K562 (cell line): ENCODE measurements at regions not wholly inside any gene's neighbourhood (a gene's known extent, or its start where the extent isn't known, plus 50 kb on each side); places are given as distances from the start of the nearest gene placed in this dataset.

Source experiments
- ATAC-seq: fragments of 200-7000 bp; cut with Tn5 transposase; 3 replicates; pipeline ENCODE4 v1.9.1; 2020; ENCODE audit warnings: moderate library complexity
- BruUV-seq: library from RNA; stranded (reverse); fragments of 400-500 nt; replicated peaks from 2 replicates; lab custom pipeline; 2021; lab: Mats Ljungman, UMichigan
- CTCF ChIA-PET: fragments of 300-600 bp; formaldehyde crosslinking; extraction: SDS; loops from one replicate; lab custom pipeline; 2021; ENCODE audit warnings: low intra/inter-chr PET ratio; lab: Yijun Ruan, JAX
- POLR2A ChIA-PET: fragments of 300-600, 350-650 bp; sonication (Branson Sonifier 250); formaldehyde crosslinking; extraction: SDS; loops from one replicate; lab custom pipeline; 2021; ENCODE audit warnings: antibody characterized with exemption, inconsistent platforms; lab: Yijun Ruan, JAX
- DNase-seq, 4 experiments: peaks; one replicate each; pipeline versions ENCODE4 v3.0.0 to v3.0.0-alpha.2; 2011 to 2018; ENCODE audit warnings: low spot score in 3 of 4, mixed read lengths in 3 of 4; ENCODE audit errors: extremely low read depth in 1 of 4
- FAIRE-seq: peaks from 2 replicates; lab custom pipeline; 2011; peaks lifted over from hg19 to GRCh38; lab: Jason Lieb, UNC
- H2AFZ ChIP-seq: 2 replicates; pipeline ENCODE4 v1.6.0; 2011; ENCODE audit warnings: low read depth, low read length, control low read depth, inconsistent platforms
- H3K27ac ChIP-seq: fragments of 200-600 bp; 3 replicates; pipeline ENCODE4 v1.8.0; 2011; ENCODE audit warnings: low read depth, mild to moderate bottlenecking, control low read depth, inconsistent platforms, low read length, moderate library complexity, mixed read lengths; ENCODE audit errors: extremely low read depth
- H3K27me3 ChIP-seq, 2 experiments: fragments of 300-600 bp in 1 of 2; 2 replicates in 1 of 2; 3 replicates in 1 of 2; pipeline versions ENCODE4 v1.6.0 to v1.8.0; 2011; ENCODE audit warnings: inconsistent platforms in 2 of 2, low read length in 2 of 2, mild to moderate bottlenecking in 1 of 2, mixed read lengths in 1 of 2, moderate library complexity in 1 of 2; ENCODE audit not compliant: control insufficient read depth in 2 of 2, insufficient read depth in 2 of 2
- H3K36me3 ChIP-seq: fragments of 300-600 bp; 3 replicates; pipeline ENCODE4 v1.8.0; 2011; ENCODE audit warnings: mild to moderate bottlenecking, low read length, inconsistent platforms; ENCODE audit not compliant: control insufficient read depth, insufficient read depth
- H3K4me1 ChIP-seq, 2 experiments: fragments of 200-600 bp in 1 of 2; replicated peaks in 1 of 2; 2 replicates in 1 of 2; 3 replicates in 1 of 2; pipeline versions ENCODE4 v1.5.1 to v1.8.0; 2011; ENCODE audit warnings: inconsistent platforms in 2 of 2, low read length in 2 of 2, mild to moderate bottlenecking in 1 of 2, mixed read lengths in 1 of 2, moderate library complexity in 1 of 2; ENCODE audit not compliant: control insufficient read depth in 2 of 2, insufficient read depth in 2 of 2
- H3K4me2 ChIP-seq: 2 replicates; pipeline ENCODE4 v1.6.1; 2011; ENCODE audit warnings: low read length, control low read depth, inconsistent platforms, mixed read lengths; ENCODE audit not compliant: insufficient read depth
- H3K4me3 ChIP-seq: fragments of 200-600 bp; sonication (generic), shearing (Covaris generic); 2 replicates; pipeline ENCODE4 v1.5.1; 2016; ENCODE audit warnings: control low read depth, inconsistent platforms
- H3K79me2 ChIP-seq: fragments of 200-600 bp; 3 replicates; pipeline ENCODE4 v1.8.0; 2011; ENCODE audit warnings: low read length, inconsistent platforms; ENCODE audit not compliant: control insufficient read depth, insufficient read depth
- H3K9ac ChIP-seq, 2 experiments: 2 replicates each; pipeline versions ENCODE4 v1.6.0 to v1.6.1; 2011; ENCODE audit warnings: low read depth in 2 of 2, low read length in 2 of 2, control low read depth in 1 of 2, inconsistent platforms in 1 of 2, mild to moderate bottlenecking in 1 of 2, mixed read lengths in 1 of 2; ENCODE audit not compliant: insufficient read depth in 1 of 2
- H3K9me1 ChIP-seq: one replicate; pipeline ENCODE4 v1.6.0; 2011; ENCODE audit warnings: inconsistent platforms, mild to moderate bottlenecking, low read length, moderate library complexity; ENCODE audit not compliant: control insufficient read depth, insufficient read depth
- H3K9me3 ChIP-seq: replicated peaks from 2 replicates; pipeline ENCODE4 v1.5.1; 2011; ENCODE audit warnings: low read depth, low read length, inconsistent platforms; ENCODE audit not compliant: control insufficient read depth, insufficient read depth
- H4K20me1 ChIP-seq: replicated peaks from 2 replicates; pipeline ENCODE4 v1.6.1; 2011; ENCODE audit warnings: low read length, inconsistent platforms, mixed read lengths; ENCODE audit not compliant: control insufficient read depth, insufficient read depth
- HDAC6 ChIP-seq: IDR thresholded peaks from 2 replicates; pipeline ENCODE4 v1.6.1; 2012; ENCODE audit warnings: low read depth, mild to moderate bottlenecking, control low read depth, inconsistent platforms, low read length, moderate library complexity
- KLF6 ChIP-seq: fragments of 250-450 bp; sonication (Bioruptor Pico); IDR thresholded peaks from 2 replicates; pipeline ENCODE4 v1.4.0; 2020; ENCODE audit warnings: mild to moderate bottlenecking, moderate library complexity, borderline replicate concordance
- MED1 ChIP-seq: sonication (generic); formaldehyde crosslinking; IDR thresholded peaks from 2 replicates; pipeline ENCODE4 v1.8.1; 2023; ENCODE audit warnings: missing genetic modification reagents, borderline replicate concordance
- POLR2A ChIP-seq: fragments of 450-650 bp; conservative IDR thresholded peaks from 2 replicates; pipeline ENCODE4 v1.6.1; 2016
- RBM17 ChIP-seq: fragments of 200-400 bp; formaldehyde crosslinking; IDR thresholded peaks from 2 replicates; pipeline ENCODE4 v1.6.1; 2017; ENCODE audit warnings: low read depth, mild to moderate bottlenecking, low read length, borderline replicate concordance
- SNRNP70 ChIP-seq: fragments of 200-400 bp; formaldehyde crosslinking; optimal IDR thresholded peaks from 2 replicates; pipeline ENCODE3; 2017; ENCODE audit warnings: low read depth, low read length
- SP2 ChIP-seq: IDR thresholded peaks from 2 replicates; pipeline ENCODE4 v1.6.1; 2011; ENCODE audit warnings: mild to moderate bottlenecking, low read depth, low read length, moderate library complexity; ENCODE audit not compliant: poor library complexity, severe bottlenecking; ENCODE audit errors: extremely low read depth
- WGBS: fragments of 100-300 bp; shearing (Covaris generic); methylation state at CpG from one replicate; pipeline ENCODE4 v1.1.6; 2016; ENCODE audit warnings: low coverage, mixed read lengths; ENCODE audit not compliant: insufficient coverage; ENCODE audit errors: missing lambda C conversion rate; 5-methylcytosine and 5-hydroxymethylcytosine counted together
- in situ Hi-C: fragments of 300-500 bp; cut with MboI; formaldehyde crosslinking; loops from 4 replicates; pipeline ENCODE4 v1.15.0; 2018; ENCODE audit warnings: inconsistent platforms, mixed read lengths
- intact Hi-C: fragments of 100-400 bp; cut with micrococcal nuclease; formaldehyde crosslinking; loops from 2 replicates; pipeline ENCODE4 v1.14.2; 2022
- TF ChIP-seq, protein P1 (sequence below), 2 experiments: fragments of 450-650 bp in 1 of 2; sonication (generic) in 1 of 2; formaldehyde crosslinking in 1 of 2; IDR thresholded peaks; 2 replicates each; pipeline versions ENCODE4 v1.7.1 to v1.9.0; 2016 to 2022; ENCODE audit warnings: inconsistent platforms in 1 of 2, mild to moderate bottlenecking in 1 of 2, missing genetic modification reagents in 1 of 2

DNA sequence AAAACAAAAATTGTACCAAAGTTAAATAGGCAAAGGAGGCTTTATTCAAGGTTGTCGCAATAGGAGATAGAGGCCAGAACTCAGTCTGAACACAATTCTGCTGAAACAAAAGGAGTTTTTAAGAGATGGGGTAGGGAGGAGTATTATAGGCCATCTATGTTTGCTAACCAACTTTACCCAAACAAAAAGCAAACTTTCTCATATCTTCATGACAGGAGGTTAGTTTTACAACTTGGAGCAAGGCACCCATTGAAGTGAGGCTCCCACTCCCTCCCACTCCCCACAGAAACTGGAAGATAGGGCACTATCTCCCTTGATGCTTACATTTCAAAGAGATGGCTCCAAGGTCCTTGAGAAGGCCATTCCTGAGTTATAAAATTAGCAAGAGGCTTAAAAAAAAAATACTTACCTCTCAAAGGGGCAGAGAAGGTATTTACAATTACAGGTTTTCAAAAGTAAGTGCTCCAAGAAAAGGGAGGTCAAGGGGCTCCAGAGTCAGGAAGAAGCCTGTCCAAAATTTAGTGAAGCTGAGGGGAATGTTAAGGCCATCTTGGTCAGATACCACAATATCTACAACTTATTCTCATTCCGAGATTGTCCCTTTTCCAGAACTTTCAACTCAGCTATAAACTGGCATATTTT lies 84.4 kb upstream of the DHRS4 start:
- WGBS, result 0% methylated on average over 2 of the region's 2 CpGs

More for the DNA sequence above, 84.4 kb upstream of the DHRS4 start:
- intact Hi-C loops (no loop called here), in situ Hi-C loops (no loop called here)
- CTCF ChIA-PET, result no interaction called here
- Histone ChIP-seq H3K27ac (no peak overlapping the region), H3K79me2 (no peaks in the 10 kb centered on the region), H3K9me3 (no peaks in the 10 kb centered on the region), H3K4me1 (no peaks in the 10 kb centered on the region), H3K9ac (no peak overlapping the region), H3K4me2 (no peak overlapping the region), H3K36me3 (no peaks in the 10 kb centered on the region), H3K9me1 (no peaks in the 10 kb centered on the region), H3K27me3 (no peaks in the 10 kb centered on the region), H2AFZ (no peak overlapping the region), H4K20me1 (no peaks in the 10 kb centered on the region), H3K4me3 (no peak overlapping the region)
- no peak for TF ChIP-seq POLR2A
- TF ChIP-seq HDAC6, result no peak
- TF ChIP-seq KLF6 (CRISPR knock-in tag), result no peak
- TF ChIP-seq, protein P1, sequence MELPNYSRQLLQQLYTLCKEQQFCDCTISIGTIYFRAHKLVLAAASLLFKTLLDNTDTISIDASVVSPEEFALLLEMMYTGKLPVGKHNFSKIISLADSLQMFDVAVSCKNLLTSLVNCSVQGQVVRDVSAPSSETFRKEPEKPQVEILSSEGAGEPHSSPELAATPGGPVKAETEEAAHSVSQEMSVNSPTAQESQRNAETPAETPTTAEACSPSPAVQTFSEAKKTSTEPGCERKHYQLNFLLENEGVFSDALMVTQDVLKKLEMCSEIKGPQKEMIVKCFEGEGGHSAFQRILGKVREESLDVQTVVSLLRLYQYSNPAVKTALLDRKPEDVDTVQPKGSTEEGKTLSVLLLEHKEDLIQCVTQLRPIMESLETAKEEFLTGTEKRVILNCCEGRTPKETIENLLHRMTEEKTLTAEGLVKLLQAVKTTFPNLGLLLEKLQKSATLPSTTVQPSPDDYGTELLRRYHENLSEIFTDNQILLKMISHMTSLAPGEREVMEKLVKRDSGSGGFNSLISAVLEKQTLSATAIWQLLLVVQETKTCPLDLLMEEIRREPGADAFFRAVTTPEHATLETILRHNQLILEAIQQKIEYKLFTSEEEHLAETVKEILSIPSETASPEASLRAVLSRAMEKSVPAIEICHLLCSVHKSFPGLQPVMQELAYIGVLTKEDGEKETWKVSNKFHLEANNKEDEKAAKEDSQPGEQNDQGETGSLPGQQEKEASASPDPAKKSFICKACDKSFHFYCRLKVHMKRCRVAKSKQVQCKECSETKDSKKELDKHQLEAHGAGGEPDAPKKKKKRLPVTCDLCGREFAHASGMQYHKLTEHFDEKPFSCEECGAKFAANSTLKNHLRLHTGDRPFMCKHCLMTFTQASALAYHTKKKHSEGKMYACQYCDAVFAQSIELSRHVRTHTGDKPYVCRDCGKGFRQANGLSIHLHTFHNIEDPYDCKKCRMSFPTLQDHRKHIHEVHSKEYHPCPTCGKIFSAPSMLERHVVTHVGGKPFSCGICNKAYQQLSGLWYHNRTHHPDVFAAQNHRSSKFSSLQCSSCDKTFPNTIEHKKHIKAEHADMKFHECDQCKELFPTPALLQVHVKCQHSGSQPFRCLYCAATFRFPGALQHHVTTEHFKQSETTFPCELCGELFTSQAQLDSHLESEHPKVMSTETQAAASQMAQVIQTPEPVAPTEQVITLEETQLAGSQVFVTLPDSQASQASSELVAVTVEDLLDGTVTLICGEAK (IDR thresholded peaks at IDR 0.05), result no peak
- TF ChIP-seq, protein P1 (CRISPR knock-in tag; IDR thresholded peaks at IDR 0.05), result no peak
- TF ChIP-seq RBM17, result no peak
- no peak for TF ChIP-seq MED1 (CRISPR knock-in tag)
- TF ChIP-seq SNRNP70, result no peak
- no peak for TF ChIP-seq SP2
- FAIRE-seq (no peak), DNase-seq (no peak), ATAC-seq (no peak)
- POLR2A ChIA-PET, result no interaction called here
- no TSS peak for BruUV-seq
